Kidney epithelial cell (primary cell): ENCODE measurements at regions not wholly inside any gene's neighbourhood (a gene's known extent, or its start where the extent isn't known, plus 50 kb on each side); places are given as distances from the start of the nearest gene placed in this dataset.

Experiments used
- DNase-seq: peaks from one replicate; pipeline ENCODE4 v3.0.0-alpha.2; 2010; ENCODE audit warnings: low read depth
- H3K27me3 ChIP-seq: 2 replicates; pipeline ENCODE4 v1.6.0; 2011; ENCODE audit warnings: low read length; ENCODE audit not compliant: control insufficient read depth, insufficient read depth
- H3K36me3 ChIP-seq: 2 replicates; pipeline ENCODE4 v1.5.1; 2011; ENCODE audit warnings: low read length; ENCODE audit not compliant: control insufficient read depth, insufficient read depth
- H3K4me3 ChIP-seq: 2 replicates; pipeline ENCODE4 v1.5.1; 2011; ENCODE audit warnings: low read depth, mild to moderate bottlenecking, control low read depth, low read length
- CTCF ChIP-seq: IDR thresholded peaks from 2 replicates; pipeline ENCODE4 v1.5.1; 2011; ENCODE audit warnings: mild to moderate bottlenecking, moderate library complexity, low read length, control low read depth, inconsistent platforms; ENCODE audit not compliant: insufficient read depth, poor library complexity, severe bottlenecking

- Histone ChIP-seq H3K36me3 (no peaks in the 10 kb centered on the region), H3K4me3 (no peak overlapping the region), H3K27me3 (no peaks in the 10 kb centered on the region)
- DNase-seq = no peak
- TF ChIP-seq CTCF = no peak
These were observed 193.5 kb upstream of the ANKFN1 start for GRCh38 chr17:55959756-55960155.

- no peak overlapping the region for H3K4me3 ChIP-seq
These were observed 191.9 kb upstream of the ANKFN1 start for GRCh38 chr17:55961386-55961785.

GRCh38 chr17:55962951-55963401, 190.3 kb upstream of the ANKFN1 start:
- no peaks in the 10 kb centered on the region for H3K36me3 ChIP-seq
- H3K27me3 ChIP-seq = no peaks in the 10 kb centered on the region
- TF ChIP-seq CTCF = no peak
- H3K4me3 ChIP-seq = no peak overlapping the region
- DNase-seq = no peak

More at GRCh38 chr17:55961386-55961785, 191.9 kb upstream of the ANKFN1 start:
- Histone ChIP-seq H3K27me3 (no peaks in the 10 kb centered on the region), H3K36me3 (no peaks in the 10 kb centered on the region)
- no peak for TF ChIP-seq CTCF
- no peak for DNase-seq

GRCh38 chr17:55964191-55964590, 189.1 kb upstream of the ANKFN1 start:
- H3K36me3 ChIP-seq = no peaks in the 10 kb centered on the region
- H3K4me3 ChIP-seq = no peak overlapping the region
- no peak for TF ChIP-seq CTCF
- H3K27me3 ChIP-seq = no peaks in the 10 kb centered on the region
- DNase-seq = no peak

- Histone ChIP-seq H3K36me3 (no peaks in the 10 kb centered on the region), H3K27me3 (no peaks in the 10 kb centered on the region), H3K4me3 (no peak overlapping the region)
- no peak for TF ChIP-seq CTCF
- DNase-seq = no peak
These were observed 188.2 kb upstream of the ANKFN1 start for GRCh38 chr17:55965051-55965450.

GRCh38 chr17:55969562-55970324, 183.5 kb upstream of the ANKFN1 start:
- no peak overlapping the region for H3K4me3 ChIP-seq
- no peaks in the 10 kb centered on the region for H3K36me3 ChIP-seq
- no peaks in the 10 kb centered on the region for H3K27me3 ChIP-seq
- DNase-seq = no peak
- no peak for TF ChIP-seq CTCF
